ENCODE measurements at regions not wholly inside any gene's neighbourhood (a gene's known extent, or its start where the extent isn't known, plus 50 kb on each side); places are given as distances from the start of the nearest gene placed in this dataset.

DNA sequence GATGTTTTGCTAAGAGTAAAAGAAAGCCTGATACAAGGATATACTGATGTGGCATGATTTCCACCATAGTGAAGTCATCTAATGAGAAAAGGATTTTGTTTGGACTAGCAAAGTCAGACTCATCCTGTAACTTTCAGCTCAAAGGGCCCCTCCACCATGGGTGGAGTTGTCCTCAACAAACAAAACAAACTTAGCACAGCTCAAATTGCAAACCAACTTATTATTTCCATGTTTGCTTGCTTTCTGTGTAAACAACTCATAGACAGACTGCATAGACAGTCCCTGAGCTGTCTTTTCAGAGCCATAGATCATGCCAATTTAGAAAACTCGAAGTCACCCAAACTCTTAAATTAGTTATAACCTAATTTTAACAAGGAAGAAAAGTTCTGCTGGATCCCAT is 69.4 kb upstream of the VAV3 start:
- Histone ChIP-seq H3K36me3 (no peaks in the 10 kb centered on the region), H3K27me3 (no peaks in the 10 kb centered on the region), H3K4me1 (no peaks in the 10 kb centered on the region), H3K9me3 (no peaks in the 10 kb centered on the region), H3K4me3 (no peak overlapping the region), H3K27ac (no peak overlapping the region)
- intact Hi-C loops (cut with DNase I) = no loop called here
- DNase-seq = no peak
- TF ChIP-seq, protein P1, sequence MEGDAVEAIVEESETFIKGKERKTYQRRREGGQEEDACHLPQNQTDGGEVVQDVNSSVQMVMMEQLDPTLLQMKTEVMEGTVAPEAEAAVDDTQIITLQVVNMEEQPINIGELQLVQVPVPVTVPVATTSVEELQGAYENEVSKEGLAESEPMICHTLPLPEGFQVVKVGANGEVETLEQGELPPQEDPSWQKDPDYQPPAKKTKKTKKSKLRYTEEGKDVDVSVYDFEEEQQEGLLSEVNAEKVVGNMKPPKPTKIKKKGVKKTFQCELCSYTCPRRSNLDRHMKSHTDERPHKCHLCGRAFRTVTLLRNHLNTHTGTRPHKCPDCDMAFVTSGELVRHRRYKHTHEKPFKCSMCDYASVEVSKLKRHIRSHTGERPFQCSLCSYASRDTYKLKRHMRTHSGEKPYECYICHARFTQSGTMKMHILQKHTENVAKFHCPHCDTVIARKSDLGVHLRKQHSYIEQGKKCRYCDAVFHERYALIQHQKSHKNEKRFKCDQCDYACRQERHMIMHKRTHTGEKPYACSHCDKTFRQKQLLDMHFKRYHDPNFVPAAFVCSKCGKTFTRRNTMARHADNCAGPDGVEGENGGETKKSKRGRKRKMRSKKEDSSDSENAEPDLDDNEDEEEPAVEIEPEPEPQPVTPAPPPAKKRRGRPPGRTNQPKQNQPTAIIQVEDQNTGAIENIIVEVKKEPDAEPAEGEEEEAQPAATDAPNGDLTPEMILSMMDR (IDR thresholded peaks at IDR 0.05) = no peak
- no peak for ATAC-seq

DNA sequence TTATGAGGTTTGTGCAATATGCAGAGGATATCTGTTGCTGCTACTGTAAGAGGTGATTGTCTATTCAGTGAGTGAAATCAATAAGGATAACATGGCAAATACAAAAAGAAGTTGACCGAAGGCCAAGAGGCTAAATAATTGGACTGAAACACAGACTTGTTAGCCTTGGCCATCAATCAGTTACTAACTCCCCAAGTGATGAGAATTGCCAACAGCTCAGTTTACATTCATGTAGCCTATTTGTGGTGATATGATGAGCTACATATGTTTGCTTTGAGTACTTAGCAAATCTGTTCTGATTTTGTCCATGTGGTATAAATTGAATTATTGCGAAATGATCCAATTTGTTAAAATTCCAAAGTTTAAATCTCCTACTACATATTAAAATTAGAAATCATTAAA is 68.6 kb upstream of the VAV3 start:
- Histone ChIP-seq H3K4me1 (no peaks in the 10 kb centered on the region), H3K27me3 (no peaks in the 10 kb centered on the region), H3K27ac (no peak overlapping the region), H3K9me3 (no peaks in the 10 kb centered on the region), H3K4me3 (no peak overlapping the region), H3K36me3 (no peaks in the 10 kb centered on the region)
- DNase-seq (peak in 1 of 4 donors; percentile 32), ATAC-seq (no peak)
- TF ChIP-seq, protein P1 (IDR thresholded peaks at IDR 0.05) = no peak
- intact Hi-C loops (cut with DNase I) = no loop called here

DNA sequence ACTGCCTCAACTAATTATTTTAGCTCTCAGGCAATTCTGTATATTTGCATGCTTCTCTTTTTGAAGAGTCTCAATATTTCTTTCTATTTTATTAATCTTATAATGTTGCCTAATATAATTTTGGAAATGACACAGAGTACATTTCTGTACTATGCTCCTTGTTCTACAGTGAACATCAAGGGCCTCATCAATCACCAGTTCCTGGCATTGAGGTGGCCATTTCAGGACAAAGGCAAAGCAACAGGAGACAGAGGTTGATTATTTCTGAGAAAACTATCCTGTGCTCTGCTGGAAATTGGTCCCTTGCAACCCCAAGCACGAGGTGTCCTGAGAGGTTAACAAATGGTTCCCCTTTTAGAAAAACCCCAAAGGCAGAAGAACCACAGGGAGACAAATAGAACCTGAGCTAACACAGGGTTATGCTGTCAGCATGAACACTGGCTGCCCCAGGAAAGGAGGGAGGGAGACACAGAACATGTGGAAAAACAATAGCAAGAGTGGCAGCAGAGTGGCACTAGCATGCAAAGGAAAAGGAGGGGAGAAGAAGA is 63.9 kb upstream of the VAV3 start:
- no peak overlapping the region for H3K4me3 ChIP-seq
- ATAC-seq (no peak), DNase-seq (no peak)
- TF ChIP-seq, protein P1 (IDR thresholded peaks at IDR 0.05) = no peak
- no peaks in the 10 kb centered on the region for H3K4me1 ChIP-seq
- intact Hi-C loops (cut with DNase I) = no loop called here
- no peaks in the 10 kb centered on the region for H3K9me3 ChIP-seq
- no peaks in the 10 kb centered on the region for H3K27me3 ChIP-seq
- no peaks in the 10 kb centered on the region for H3K36me3 ChIP-seq
- H3K27ac ChIP-seq = no peak overlapping the region

DNA sequence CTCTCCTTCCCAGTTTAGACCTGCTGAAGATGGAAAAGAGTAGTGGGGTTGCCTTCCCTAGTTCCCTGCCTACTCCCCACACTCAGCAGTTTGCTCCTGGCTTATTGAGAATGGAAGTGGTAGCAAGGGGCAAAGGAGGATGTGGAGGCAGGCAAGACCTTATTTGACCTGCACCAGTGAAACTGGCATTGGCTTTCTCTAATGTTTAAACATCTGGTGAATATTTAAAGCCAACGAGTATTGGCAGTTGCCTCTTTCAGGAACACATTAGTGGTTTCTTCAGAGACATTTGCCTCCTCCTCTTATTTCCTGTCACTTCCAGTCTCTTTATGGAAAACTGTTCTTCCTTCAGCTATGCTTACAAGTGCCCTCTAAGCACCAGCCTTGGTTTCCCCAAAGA is 62.4 kb upstream of the VAV3 start:
- Histone ChIP-seq H3K4me1 (no peaks in the 10 kb centered on the region), H3K36me3 (no peaks in the 10 kb centered on the region), H3K27ac (no peak overlapping the region), H3K9me3 (no peaks in the 10 kb centered on the region), H3K27me3 (no peaks in the 10 kb centered on the region), H3K4me3 (no peak overlapping the region)
- intact Hi-C loops (cut with DNase I) = no loop called here
- TF ChIP-seq, protein P1 (IDR thresholded peaks at IDR 0.05) = no peak
- DNase-seq = no peak
- ATAC-seq = no peak

DNA sequence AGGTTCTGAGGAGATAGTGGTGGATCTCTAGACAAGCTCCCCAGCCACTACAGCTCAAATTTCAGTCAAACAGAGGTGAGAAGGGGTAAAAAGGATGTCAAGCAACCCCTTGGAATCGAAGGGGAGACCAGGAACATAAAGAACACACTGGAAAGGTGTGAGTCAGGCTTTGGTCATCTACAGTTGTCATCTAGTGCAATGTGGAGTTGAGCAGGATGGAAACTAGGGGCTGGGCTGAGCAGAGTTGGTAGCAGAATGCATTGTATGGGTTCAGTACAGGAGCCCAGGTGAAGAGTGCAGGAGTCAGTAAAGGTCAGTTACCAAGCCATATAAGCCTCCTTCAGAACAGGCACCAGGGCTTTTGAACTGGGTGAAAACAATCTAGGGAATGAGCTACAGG is 52.7 kb upstream of the VAV3 start:
- H3K27me3 ChIP-seq = no peaks in the 10 kb centered on the region
- H3K27ac ChIP-seq = no peak overlapping the region
- TF ChIP-seq, protein P1 (IDR thresholded peaks at IDR 0.05) = no peak
- intact Hi-C loops (cut with DNase I) = no loop called here
- H3K9me3 ChIP-seq = no peaks in the 10 kb centered on the region
- no peaks in the 10 kb centered on the region for H3K4me1 ChIP-seq
- ATAC-seq = no peak
- no peak for DNase-seq
- H3K36me3 ChIP-seq = no peaks in the 10 kb centered on the region
- no peak overlapping the region for H3K4me3 ChIP-seq
